ENCODE measurements at regions not wholly inside any gene's neighbourhood (a gene's known extent, or its start where the extent isn't known, plus 50 kb on each side); places are given as distances from the start of the nearest gene placed in this dataset.

GRCh38 chr22:34161431-34162123 lies 241.3 kb upstream of the LARGE1 start:
- no peak for TF ChIP-seq POLR2A (IDR thresholded peaks at IDR 0.05)
- no peak for TF ChIP-seq CTCF (IDR thresholded peaks at IDR 0.05)
- TF ChIP-seq EP300 (IDR thresholded peaks at IDR 0.05), result no peak

Data from ovary (tissue), 3 donors.